ENCODE measurements at regions not wholly inside any gene's neighbourhood (a gene's known extent, or its start where the extent isn't known, plus 50 kb on each side); places are given as distances from the start of the nearest gene placed in this dataset.
"Not testable (repeated sequence)": the region's sequence is repeated elsewhere in the genome, so short reads cannot be mapped to it uniquely, and the experiment has no call there.

- H3K4me3 ChIP-seq (ENCODE audit: control insufficient read depth, low read depth, low read length) = no peak overlapping the region
- no peak for DNase-seq (ENCODE audit: low read depth)
- no peak for TF ChIP-seq CTCF (conservative IDR thresholded peaks at IDR 0.05; ENCODE audit: control insufficient read depth, insufficient read depth, low read depth, low read length)
These were observed 243.2 kb upstream of the EDA2R start for GRCh38 chrX:66882101-66882500.

GRCh38 chrX:66876776-66877175 is 237.9 kb upstream of the EDA2R start:
- no peak overlapping the region for H3K4me3 ChIP-seq (ENCODE audit: control insufficient read depth, low read depth, low read length)
- no peak for TF ChIP-seq CTCF (conservative IDR thresholded peaks at IDR 0.05; ENCODE audit: control insufficient read depth, insufficient read depth, low read depth, low read length)
- DNase-seq (ENCODE audit: low read depth) = no peak

- H3K4me3 ChIP-seq (ENCODE audit: control insufficient read depth, low read depth, low read length) = no peak overlapping the region
- no peak for TF ChIP-seq CTCF (conservative IDR thresholded peaks at IDR 0.05; ENCODE audit: control insufficient read depth, insufficient read depth, low read depth, low read length)
- no peak for DNase-seq (ENCODE audit: low read depth)
These were observed 233.9 kb upstream of the EDA2R start for GRCh38 chrX:66872771-66873170.

- DNase-seq (ENCODE audit: low read depth) = no peak
- no peak for TF ChIP-seq CTCF (conservative IDR thresholded peaks at IDR 0.05; ENCODE audit: control insufficient read depth, insufficient read depth, low read depth, low read length)
These were observed 224.8 kb upstream of the EDA2R start for GRCh38 chrX:66863721-66864120.

GRCh38 chrX:66833426-66833825 is 194.5 kb upstream of the EDA2R start:
- H3K4me3 ChIP-seq (ENCODE audit: control insufficient read depth, low read depth, low read length) = no peak overlapping the region
- DNase-seq (ENCODE audit: low read depth) = no peak
- TF ChIP-seq CTCF (conservative IDR thresholded peaks at IDR 0.05; ENCODE audit: control insufficient read depth, insufficient read depth, low read depth, low read length) = no peak

More at GRCh38 chrX:66863721-66864120, 224.8 kb upstream of the EDA2R start:
- H3K4me3 ChIP-seq (ENCODE audit: control insufficient read depth, low read depth, low read length) = no peak overlapping the region

GRCh38 chrX:66815227-66815626 is 176.3 kb upstream of the EDA2R start:
- no peak for DNase-seq (ENCODE audit: low read depth)
- H3K4me3 ChIP-seq (ENCODE audit: control insufficient read depth, low read depth, low read length) = no peak overlapping the region
- no peak for TF ChIP-seq CTCF (conservative IDR thresholded peaks at IDR 0.05; ENCODE audit: control insufficient read depth, insufficient read depth, low read depth, low read length)

GRCh38 chrX:66794514-66794913 is 155.6 kb upstream of the EDA2R start:
- DNase-seq (ENCODE audit: low read depth); H3K4me3 ChIP-seq (ENCODE audit: control insufficient read depth, low read depth, low read length): not testable (repeated sequence)
